ENCODE measurements at regions not wholly inside any gene's neighbourhood (a gene's known extent, or its start where the extent isn't known, plus 50 kb on each side); places are given as distances from the start of the nearest gene placed in this dataset.

- TF ChIP-seq EZH2 (IDR thresholded peaks at IDR 0.05; ENCODE audit: borderline replicate concordance, low read length) = no peak
- no peak for TF ChIP-seq CTCF (conservative IDR thresholded peaks at IDR 0.05 in 1 of 2, IDR thresholded peaks at IDR 0.05 in 1 of 2; ENCODE audit: extremely low read depth in 1 of 2, insufficient read depth in 1 of 2, low read depth in 1 of 2, low read length in 2 of 2)
These were observed 805.3 kb upstream of the EPHA5 start for GRCh38 chr4:66475596-66475995.
